A673 (cell line): ENCODE measurements at regions not wholly inside any gene's neighbourhood (a gene's known extent, or its start where the extent isn't known, plus 50 kb on each side); places are given as distances from the start of the nearest gene placed in this dataset.

ENCODE experiments used
- CTCF ChIP-seq: fragments of 300-800, 200-600 bp; sonication (generic); conservative IDR thresholded peaks from 2 replicates; pipeline ENCODE4 v1.5.1; 2017; ENCODE audit warnings: low read depth, mild to moderate bottlenecking, antibody characterized with exemption, low read length, moderate library complexity, mixed read lengths
- EZH2 ChIP-seq: fragments of 200-600 bp; sonication (generic); IDR thresholded peaks from 2 replicates; pipeline ENCODE4 v1.6.1; 2017; ENCODE audit warnings: borderline replicate concordance, low read depth, mild to moderate bottlenecking, mixed read lengths, antibody characterized with exemption, low read length; ENCODE audit not compliant: poor library complexity, severe bottlenecking

GRCh38 chr9:75669721-75670120, 220.8 kb upstream of the PCSK5 start:
- TF ChIP-seq CTCF (no peak), EZH2 (no peak)
